Adrenal gland (tissue), 9 donors: ENCODE measurements at regions not wholly inside any gene's neighbourhood (a gene's known extent, or its start where the extent isn't known, plus 50 kb on each side); places are given as distances from the start of the nearest gene placed in this dataset.
"Not testable (repeated sequence)": the region's sequence is repeated elsewhere in the genome, so short reads cannot be mapped to it uniquely, and the experiment has no call there.

Experiments
- DNase-seq, 7 donors: peaks; one replicate each; pipeline ENCODE4 v3.0.0-alpha.2; 2019 to 2020
- H3K27ac ChIP-seq, 5 donors: fragments of 200-600 bp; sonication (generic) in 4 of 5; 1 replicate in 3 of 5; 2 replicates in 2 of 5; pipeline versions ENCODE4 v1.5.1 to v1.8.0; 2016 to 2020; ENCODE audit warnings: mild to moderate bottlenecking in 1 of 5
- H3K27me3 ChIP-seq: fragments of 200-600 bp; 2 replicates; pipeline ENCODE4 v1.8.0; 2021
- H3K36me3 ChIP-seq, 2 donors: fragments of 200-600 bp; replicated peaks in 1 of 2; 1 replicate in 1 of 2; 2 replicates in 1 of 2; pipeline versions ENCODE4 v1.5.1 to v1.8.0; 2018 to 2022
- H3K4me1 ChIP-seq, 2 donors: fragments of 200-600 bp; replicated peaks in 1 of 2; 1 replicate in 1 of 2; 2 replicates in 1 of 2; pipeline versions ENCODE4 v1.5.1 to v1.8.0; 2018 to 2021
- H3K4me3 ChIP-seq, 4 donors: fragments of 200-600 bp; sonication (generic) in 3 of 4; one replicate each; pipeline ENCODE4 v1.5.1; 2016 to 2018
- H3K9me3 ChIP-seq, 3 donors: fragments of 200-600 bp; sonication (generic) in 1 of 3; replicated peaks in 1 of 3; 1 replicate in 2 of 3; 2 replicates in 1 of 3; pipeline versions ENCODE4 v1.5.1 to v1.8.0; 2016 to 2021
- POLR2A ChIP-seq, 2 donors: fragments of 450-650 bp; IDR thresholded peaks; one replicate each; pipeline ENCODE4 v1.6.1; 2017; ENCODE audit warnings: antibody characterized with exemption in 2 of 2, mild to moderate bottlenecking in 2 of 2, moderate library complexity in 1 of 2
- WGBS, 4 donors: extraction: QIAGEN DNeasy Blood & Tissue Kit in 2 of 4; methylation state at CpG; one replicate each; pipeline versions ENCODE4 v1.1.5 to v1.1.7; 2013 to 2017; 5-methylcytosine and 5-hydroxymethylcytosine counted together
- intact Hi-C, 2 donors: fragments of 100-400 bp; cut with DNase I; formaldehyde crosslinking; loops; one replicate each; pipeline versions ENCODE4 v1.14.1 to v1.15.0; 2022 to 2023
- TF ChIP-seq, protein P1 (sequence below), 6 experiments: fragments of 450-650 bp in 4 of 6; fragments of 200-600 bp in 2 of 6; sonication (generic) in 1 of 6; IDR thresholded peaks; 1 replicate in 5 of 6; 2 replicates in 1 of 6; pipeline versions ENCODE4 v1.5.1 to v1.8.0; 2016 to 2021; ENCODE audit warnings: antibody characterized with exemption in 6 of 6, mild to moderate bottlenecking in 2 of 6, moderate library complexity in 1 of 6
- donor health status: healthy with polysubstance abuse.
- donor health status: Bipolar disorder and iron deficiency.
- donor health status: DM: yes; HTN: yes; CAD: no.
- donor health status: DM: no; HTN: no; CAD: no.
- donor health status: DM: no; HTN: no; CAD: no.

DNA sequence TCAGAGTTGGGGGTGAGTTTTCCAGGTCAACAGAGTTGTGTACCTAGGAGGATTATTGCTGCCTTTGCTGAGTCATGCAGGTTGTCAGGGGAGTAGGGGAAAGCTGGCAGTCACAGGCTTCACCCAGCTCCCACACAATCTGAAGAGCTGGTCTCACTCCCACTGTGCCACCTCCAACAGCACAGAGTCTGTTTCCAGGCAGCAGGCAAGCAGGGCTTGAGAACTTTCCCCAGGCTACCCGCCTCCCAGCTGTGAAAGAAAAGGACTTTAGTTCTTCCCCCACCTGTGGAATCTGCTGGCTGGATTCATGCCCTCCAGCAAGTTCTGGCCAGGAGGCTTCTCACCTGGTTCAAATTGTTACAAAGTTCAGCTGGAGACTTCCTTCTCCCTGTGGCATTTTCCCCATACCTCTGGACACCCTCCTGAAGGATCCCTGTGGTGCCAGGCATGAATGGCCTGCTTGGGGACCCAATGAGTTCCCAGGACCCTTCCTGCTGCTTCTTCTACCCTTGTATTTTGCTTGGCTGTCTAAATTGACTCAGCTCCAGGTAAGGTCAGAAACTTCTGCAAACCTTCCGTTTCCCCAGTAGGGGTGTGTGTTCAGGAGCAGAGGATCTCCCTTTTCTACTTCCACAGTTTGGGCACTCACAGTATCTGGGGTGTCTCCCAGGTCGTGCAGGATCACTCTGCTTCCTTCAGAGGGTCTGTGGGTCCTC, 378.1 kb upstream of the MAN1A1 start:
- no peaks in the 10 kb centered on the region for H3K36me3 ChIP-seq
- no peaks in the 10 kb centered on the region for H3K27me3 ChIP-seq
- H3K27ac ChIP-seq = no peak overlapping the region
- no peaks in the 10 kb centered on the region for H3K4me1 ChIP-seq
- WGBS, 4 donors = 66 to 94% (median 81%) methylated on average over 2 to 3 of the region's 3 CpGs
- H3K4me3 ChIP-seq = no peak overlapping the region
- intact Hi-C loops = no loop called here
- DNase-seq = no peak
- TF ChIP-seq, protein P1, sequence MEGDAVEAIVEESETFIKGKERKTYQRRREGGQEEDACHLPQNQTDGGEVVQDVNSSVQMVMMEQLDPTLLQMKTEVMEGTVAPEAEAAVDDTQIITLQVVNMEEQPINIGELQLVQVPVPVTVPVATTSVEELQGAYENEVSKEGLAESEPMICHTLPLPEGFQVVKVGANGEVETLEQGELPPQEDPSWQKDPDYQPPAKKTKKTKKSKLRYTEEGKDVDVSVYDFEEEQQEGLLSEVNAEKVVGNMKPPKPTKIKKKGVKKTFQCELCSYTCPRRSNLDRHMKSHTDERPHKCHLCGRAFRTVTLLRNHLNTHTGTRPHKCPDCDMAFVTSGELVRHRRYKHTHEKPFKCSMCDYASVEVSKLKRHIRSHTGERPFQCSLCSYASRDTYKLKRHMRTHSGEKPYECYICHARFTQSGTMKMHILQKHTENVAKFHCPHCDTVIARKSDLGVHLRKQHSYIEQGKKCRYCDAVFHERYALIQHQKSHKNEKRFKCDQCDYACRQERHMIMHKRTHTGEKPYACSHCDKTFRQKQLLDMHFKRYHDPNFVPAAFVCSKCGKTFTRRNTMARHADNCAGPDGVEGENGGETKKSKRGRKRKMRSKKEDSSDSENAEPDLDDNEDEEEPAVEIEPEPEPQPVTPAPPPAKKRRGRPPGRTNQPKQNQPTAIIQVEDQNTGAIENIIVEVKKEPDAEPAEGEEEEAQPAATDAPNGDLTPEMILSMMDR (IDR thresholded peaks at IDR 0.05) = no peak
- TF ChIP-seq POLR2A (IDR thresholded peaks at IDR 0.05) = no peak
- H3K9me3 ChIP-seq = no peaks in the 10 kb centered on the region

DNA sequence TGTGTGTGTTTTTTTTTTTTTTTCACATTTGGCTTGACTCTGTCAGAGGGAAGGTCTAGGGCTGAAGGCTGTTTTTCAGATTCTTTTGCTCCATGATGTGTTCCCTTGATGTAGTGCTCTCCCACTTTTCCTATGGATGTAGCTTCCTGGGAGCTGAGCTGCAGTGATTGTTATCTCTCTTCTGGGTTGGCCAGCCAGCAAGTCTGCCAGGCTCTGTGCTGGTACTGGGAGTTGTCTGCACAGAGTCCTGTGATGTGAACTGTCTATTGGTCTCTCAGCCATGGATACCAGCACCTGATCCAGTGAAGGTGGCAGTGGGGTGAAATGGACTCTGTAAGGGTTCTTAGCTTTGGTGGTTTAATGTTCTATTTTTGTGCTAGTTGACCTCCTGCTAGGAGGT, 377.4 kb upstream of the MAN1A1 start:
- DNase-seq, H3K9me3 ChIP-seq, H3K36me3 ChIP-seq, H3K4me3 ChIP-seq, H3K27me3 ChIP-seq, H3K27ac ChIP-seq, H3K4me1 ChIP-seq, intact Hi-C loops: not testable (repeated sequence)

DNA sequence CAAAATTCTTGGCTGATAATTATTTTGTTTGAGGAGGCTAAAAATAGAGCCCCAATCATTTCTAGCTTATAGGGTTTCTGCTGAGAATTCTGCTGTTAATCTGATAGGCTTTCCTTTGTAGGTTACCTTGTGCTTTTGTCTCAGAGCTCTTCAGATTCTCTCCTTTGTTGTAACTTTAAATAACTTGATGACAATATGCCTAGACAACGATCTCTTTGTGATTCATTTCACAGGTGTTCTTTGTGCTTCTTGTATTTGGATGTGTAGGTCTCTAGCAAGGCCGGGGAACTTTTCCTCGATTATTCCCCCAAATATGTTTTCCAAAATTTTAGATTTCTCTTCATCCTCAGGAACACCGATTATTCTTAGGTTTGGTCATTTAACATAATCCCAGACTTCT, 376.5 kb upstream of the MAN1A1 start:
- Histone ChIP-seq H3K27me3 (no peaks in the 10 kb centered on the region), H3K4me1 (no peaks in the 10 kb centered on the region), H3K27ac (no peak overlapping the region), H3K36me3 (no peaks in the 10 kb centered on the region), H3K9me3 (no peaks in the 10 kb centered on the region), H3K4me3 (no peak overlapping the region)
- no peak for DNase-seq
- TF ChIP-seq POLR2A (IDR thresholded peaks at IDR 0.05) = no peak
- TF ChIP-seq, protein P1 (IDR thresholded peaks at IDR 0.05) = no peak
- intact Hi-C loops = no loop called here
- 79 to 94% (median 89%) methylated on average over 4 of the region's 4 CpGs for WGBS, 4 donors

DNA sequence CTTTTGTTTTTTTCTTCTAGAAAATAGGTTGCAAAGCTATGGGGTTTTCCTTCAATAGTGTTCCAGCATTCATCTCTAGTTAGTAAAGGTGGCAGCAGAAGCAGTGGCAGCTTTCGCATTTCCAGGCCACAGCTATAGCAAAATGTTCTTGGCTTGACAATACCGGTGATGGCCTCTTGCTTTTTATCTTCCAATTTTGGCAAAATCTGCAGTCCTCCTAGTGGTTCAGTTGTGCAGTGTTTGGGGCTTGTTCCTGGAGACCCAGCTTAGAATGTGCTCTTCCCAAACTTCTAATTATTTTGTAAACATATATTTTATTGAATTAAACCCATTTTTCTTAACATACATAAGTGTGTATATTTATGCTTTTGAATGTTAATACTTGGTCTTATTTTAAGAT, 370.6 kb upstream of the MAN1A1 start:
- no peak for TF ChIP-seq POLR2A (IDR thresholded peaks at IDR 0.05)
- TF ChIP-seq, protein P1 (IDR thresholded peaks at IDR 0.05) = peak in 4 of 6 experiments; percentile 19 to 42 (median 26)
- Histone ChIP-seq H3K36me3 (no peaks in the 10 kb centered on the region), H3K9me3 (no peaks in the 10 kb centered on the region), H3K27me3 (no peaks in the 10 kb centered on the region), H3K27ac (no peak overlapping the region), H3K4me3 (no peak overlapping the region), H3K4me1 (no peaks in the 10 kb centered on the region)
- WGBS, 4 donors = 73 to 85% (median 83%) methylated on average over 2 of the region's 2 CpGs
- no peak for DNase-seq
- intact Hi-C loops = no loop called here

DNA sequence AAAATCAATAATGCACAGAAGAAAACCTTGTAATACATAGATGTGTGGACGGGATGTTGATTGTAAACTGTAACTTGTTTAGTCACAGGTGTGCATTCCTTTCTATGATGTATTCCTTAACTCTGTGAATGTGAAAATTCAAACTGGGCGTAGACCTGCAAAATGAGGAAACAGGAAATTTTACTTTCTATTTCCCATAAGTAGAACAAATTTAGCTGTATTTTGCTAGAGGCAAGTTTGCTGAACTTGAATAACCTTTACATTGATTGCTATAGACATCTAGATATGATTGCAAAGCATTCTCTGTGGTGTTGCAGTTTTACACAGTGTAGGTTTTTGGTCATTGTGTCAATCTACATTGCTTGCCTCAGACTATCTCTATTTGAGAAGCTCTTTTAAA, 368.4 kb upstream of the MAN1A1 start:
- TF ChIP-seq POLR2A (IDR thresholded peaks at IDR 0.05) = no peak
- TF ChIP-seq, protein P1 (IDR thresholded peaks at IDR 0.05) = no peak
- no peaks in the 10 kb centered on the region for H3K36me3 ChIP-seq
- H3K27me3 ChIP-seq = no peaks in the 10 kb centered on the region
- H3K27ac ChIP-seq = no peak overlapping the region
- intact Hi-C loops = no loop called here
- no peak overlapping the region for H3K4me3 ChIP-seq
- 75 to 83% (median 78%) methylated on average over 2 of the region's 2 CpGs for WGBS, 4 donors
- no peak for DNase-seq
- no peaks in the 10 kb centered on the region for H3K4me1 ChIP-seq
- H3K9me3 ChIP-seq = no peaks in the 10 kb centered on the region
